Activated naive CD4-positive, alpha-beta T cell treated with anti-CD3 and anti-CD28 coated beads, Interleukin-2, amount 10 ng/mL, durations not matched to agents 7 days and 5 days (primary cell): ENCODE measurements at regions not wholly inside any gene's neighbourhood (a gene's known extent, or its start where the extent isn't known, plus 50 kb on each side); places are given as distances from the start of the nearest gene placed in this dataset.
A peak's percentile ranks its signal among the peaks of the same experiment; 100 is the strongest.

Experiments
- CTCF ChIA-PET: fragments of 350-600 bp; sonication (Branson Sonifier 250); formaldehyde crosslinking; loops from one replicate; lab custom pipeline; 2021; ENCODE audit warnings: antibody characterized with exemption; lab: Charles Lee
- DNase-seq: peaks from one replicate; pipeline ENCODE4 v3.0.0-alpha.2; 2020
- H3K27ac Mint-ChIP-seq: one replicate; pipeline ENCODE4 v1.8.0; 2021; ENCODE audit warnings: mild to moderate bottlenecking, moderate library complexity, mixed read lengths
- H3K27me3 Mint-ChIP-seq: one replicate; pipeline ENCODE4 v1.8.0; 2021; ENCODE audit warnings: mild to moderate bottlenecking, mixed read lengths
- H3K36me3 Mint-ChIP-seq: one replicate; pipeline ENCODE4 v1.8.0; 2021; ENCODE audit warnings: mixed read lengths
- H3K4me1 Mint-ChIP-seq: one replicate; pipeline ENCODE4 v1.8.0; 2021; ENCODE audit warnings: mixed read lengths
- H3K4me3 Mint-ChIP-seq: one replicate; pipeline ENCODE4 v1.8.0; 2021; ENCODE audit warnings: mild to moderate bottlenecking, moderate library complexity, mixed read lengths
- H3K9me3 Mint-ChIP-seq: one replicate; pipeline ENCODE4 v1.8.0; 2021; ENCODE audit warnings: mixed read lengths

GRCh38 chr5:21181609-21182125 lies 1193.7 kb upstream of the CDH18 start:
- Mint-ChIP-seq H3K9me3 (peaks cover 7% of the 10 kb centered on the region), H3K36me3 (no peaks in the 10 kb centered on the region), H3K4me3 (no peak overlapping the region), H3K27me3 (no peaks in the 10 kb centered on the region), H3K4me1 (no peaks in the 10 kb centered on the region), H3K27ac (no peak overlapping the region)
- DNase-seq = no peak
- CTCF ChIA-PET = no interaction called here

GRCh38 chr5:21173526-21173925 lies 1185.5 kb upstream of the CDH18 start:
- H3K4me1 Mint-ChIP-seq = no peaks in the 10 kb centered on the region
- H3K36me3 Mint-ChIP-seq = no peaks in the 10 kb centered on the region
- CTCF ChIA-PET = no interaction called here
- H3K9me3 Mint-ChIP-seq = peaks cover 2% of the 10 kb centered on the region
- no peak overlapping the region for H3K27ac Mint-ChIP-seq
- no peaks in the 10 kb centered on the region for H3K27me3 Mint-ChIP-seq
- DNase-seq = no peak
- no peak overlapping the region for H3K4me3 Mint-ChIP-seq

GRCh38 chr5:21173036-21173435 lies 1185.0 kb upstream of the CDH18 start:
- Mint-ChIP-seq H3K4me3 (no peak overlapping the region), H3K27ac (no peak overlapping the region), H3K27me3 (no peaks in the 10 kb centered on the region), H3K36me3 (no peaks in the 10 kb centered on the region), H3K9me3 (peaks cover 2% of the 10 kb centered on the region), H3K4me1 (no peaks in the 10 kb centered on the region)
- CTCF ChIA-PET = no interaction called here
- no peak for DNase-seq

GRCh38 chr5:21171038-21171437 lies 1183.0 kb upstream of the CDH18 start:
- DNase-seq = no peak
- Mint-ChIP-seq H3K4me3 (no peak overlapping the region), H3K9me3 (peaks cover 7% of the 10 kb centered on the region), H3K36me3 (no peaks in the 10 kb centered on the region), H3K27me3 (no peaks in the 10 kb centered on the region), H3K4me1 (no peaks in the 10 kb centered on the region), H3K27ac (no peak overlapping the region)
- CTCF ChIA-PET = no interaction called here

- no peaks in the 10 kb centered on the region for H3K27me3 Mint-ChIP-seq
- DNase-seq = no peak
- H3K9me3 Mint-ChIP-seq = peaks cover 11% of the 10 kb centered on the region
- CTCF ChIA-PET = no interaction called here
- no peak overlapping the region for H3K27ac Mint-ChIP-seq
- H3K4me1 Mint-ChIP-seq = no peaks in the 10 kb centered on the region
- H3K36me3 Mint-ChIP-seq = no peaks in the 10 kb centered on the region
- H3K4me3 Mint-ChIP-seq = no peak overlapping the region
These were observed 1180.6 kb upstream of the CDH18 start for GRCh38 chr5:21168557-21168956.

GRCh38 chr5:21165344-21165743 lies 1177.3 kb upstream of the CDH18 start:
- Mint-ChIP-seq H3K4me1 (no peaks in the 10 kb centered on the region), H3K27me3 (no peaks in the 10 kb centered on the region), H3K36me3 (no peaks in the 10 kb centered on the region), H3K27ac (no peak overlapping the region), H3K9me3 (peaks cover 13% of the 10 kb centered on the region), H3K4me3 (no peak overlapping the region)
- DNase-seq = no peak
- CTCF ChIA-PET = no interaction called here

GRCh38 chr5:21164425-21164824 lies 1176.4 kb upstream of the CDH18 start:
- no peak overlapping the region for H3K4me3 Mint-ChIP-seq
- no peaks in the 10 kb centered on the region for H3K27me3 Mint-ChIP-seq
- H3K36me3 Mint-ChIP-seq = no peaks in the 10 kb centered on the region
- H3K9me3 Mint-ChIP-seq = peaks cover 12% of the 10 kb centered on the region
- no peak overlapping the region for H3K27ac Mint-ChIP-seq
- CTCF ChIA-PET = no interaction called here
- DNase-seq = no peak
- H3K4me1 Mint-ChIP-seq = no peaks in the 10 kb centered on the region

GRCh38 chr5:21159510-21160059 lies 1171.6 kb upstream of the CDH18 start:
- Mint-ChIP-seq H3K27me3 (no peaks in the 10 kb centered on the region), H3K4me1 (no peaks in the 10 kb centered on the region), H3K4me3 (no peak overlapping the region), H3K27ac (no peak overlapping the region), H3K9me3 (peaks cover 6% of the 10 kb centered on the region), H3K36me3 (no peaks in the 10 kb centered on the region)
- CTCF ChIA-PET = no interaction called here
- DNase-seq = no peak

- H3K27ac Mint-ChIP-seq = no peak overlapping the region
- CTCF ChIA-PET = no interaction called here
These were observed 1166.5 kb upstream of the CDH18 start for GRCh38 chr5:21154526-21154925.

GRCh38 chr5:21152611-21153010 lies 1164.6 kb upstream of the CDH18 start:
- no peaks in the 10 kb centered on the region for H3K9me3 Mint-ChIP-seq
- H3K4me1 Mint-ChIP-seq = no peaks in the 10 kb centered on the region
- CTCF ChIA-PET = no interaction called here
- H3K36me3 Mint-ChIP-seq = no peaks in the 10 kb centered on the region
- no peaks in the 10 kb centered on the region for H3K27me3 Mint-ChIP-seq
- DNase-seq = no peak
- no peak overlapping the region for H3K27ac Mint-ChIP-seq
- no peak overlapping the region for H3K4me3 Mint-ChIP-seq

More at GRCh38 chr5:21154526-21154925, 1166.5 kb upstream of the CDH18 start:
- no peaks in the 10 kb centered on the region for H3K36me3 Mint-ChIP-seq
- DNase-seq = no peak
- no peaks in the 10 kb centered on the region for H3K27me3 Mint-ChIP-seq
- H3K4me3 Mint-ChIP-seq = no peak overlapping the region
- H3K9me3 Mint-ChIP-seq = peaks cover 5% of the 10 kb centered on the region
- H3K4me1 Mint-ChIP-seq = no peaks in the 10 kb centered on the region

GRCh38 chr5:21145376-21145775 lies 1157.4 kb upstream of the CDH18 start:
- Mint-ChIP-seq H3K9me3 (no peaks in the 10 kb centered on the region), H3K27ac (no peak overlapping the region), H3K36me3 (no peaks in the 10 kb centered on the region), H3K4me1 (no peaks in the 10 kb centered on the region), H3K27me3 (no peaks in the 10 kb centered on the region), H3K4me3 (no peak overlapping the region)
- DNase-seq = no peak
- CTCF ChIA-PET = no interaction called here

GRCh38 chr5:21143686-21144085 lies 1155.7 kb upstream of the CDH18 start:
- Mint-ChIP-seq H3K4me1 (no peaks in the 10 kb centered on the region), H3K27ac (no peak overlapping the region), H3K36me3 (no peaks in the 10 kb centered on the region), H3K4me3 (no peak overlapping the region), H3K9me3 (no peaks in the 10 kb centered on the region), H3K27me3 (no peaks in the 10 kb centered on the region)
- CTCF ChIA-PET = no interaction called here
- no peak for DNase-seq

- Mint-ChIP-seq H3K9me3 (peaks cover 3% of the 10 kb centered on the region), H3K27me3 (no peaks in the 10 kb centered on the region), H3K27ac (no peak overlapping the region), H3K36me3 (no peaks in the 10 kb centered on the region), H3K4me3 (no peak overlapping the region), H3K4me1 (no peaks in the 10 kb centered on the region)
- CTCF ChIA-PET = no interaction called here
- DNase-seq = peak; percentile 22
These were observed 1154.8 kb upstream of the CDH18 start for GRCh38 chr5:21142791-21143190.

GRCh38 chr5:21140987-21141386 lies 1153.0 kb upstream of the CDH18 start:
- no peaks in the 10 kb centered on the region for H3K36me3 Mint-ChIP-seq
- no peak overlapping the region for H3K4me3 Mint-ChIP-seq
- no peaks in the 10 kb centered on the region for H3K4me1 Mint-ChIP-seq
- no peaks in the 10 kb centered on the region for H3K27me3 Mint-ChIP-seq
- no peak for DNase-seq
- CTCF ChIA-PET = no interaction called here
- H3K27ac Mint-ChIP-seq = no peak overlapping the region
- peaks cover 3% of the 10 kb centered on the region for H3K9me3 Mint-ChIP-seq

- Mint-ChIP-seq H3K4me1 (no peaks in the 10 kb centered on the region), H3K36me3 (no peaks in the 10 kb centered on the region), H3K9me3 (peaks cover 2% of the 10 kb centered on the region), H3K4me3 (no peak overlapping the region), H3K27me3 (no peaks in the 10 kb centered on the region), H3K27ac (no peak overlapping the region)
- no peak for DNase-seq
- CTCF ChIA-PET = no interaction called here
These were observed 1138.2 kb upstream of the CDH18 start for GRCh38 chr5:21126236-21126635.
